GM18498 (cell line): ENCODE measurements at regions not wholly inside any gene's neighbourhood (a gene's known extent, or its start where the extent isn't known, plus 50 kb on each side); places are given as distances from the start of the nearest gene placed in this dataset.
"Not testable (repeated sequence)": the region's sequence is repeated elsewhere in the genome, so short reads cannot be mapped to it uniquely, and the experiment has no call there.

Experiments used
- ATAC-seq: cut with Tn5 transposase; IDR thresholded peaks from one replicate; pipeline ENCODE4 v1.9.1; 2021; ENCODE audit warnings: mild to moderate bottlenecking, moderate library complexity; ENCODE audit not compliant: unreplicated experiment

DNA sequence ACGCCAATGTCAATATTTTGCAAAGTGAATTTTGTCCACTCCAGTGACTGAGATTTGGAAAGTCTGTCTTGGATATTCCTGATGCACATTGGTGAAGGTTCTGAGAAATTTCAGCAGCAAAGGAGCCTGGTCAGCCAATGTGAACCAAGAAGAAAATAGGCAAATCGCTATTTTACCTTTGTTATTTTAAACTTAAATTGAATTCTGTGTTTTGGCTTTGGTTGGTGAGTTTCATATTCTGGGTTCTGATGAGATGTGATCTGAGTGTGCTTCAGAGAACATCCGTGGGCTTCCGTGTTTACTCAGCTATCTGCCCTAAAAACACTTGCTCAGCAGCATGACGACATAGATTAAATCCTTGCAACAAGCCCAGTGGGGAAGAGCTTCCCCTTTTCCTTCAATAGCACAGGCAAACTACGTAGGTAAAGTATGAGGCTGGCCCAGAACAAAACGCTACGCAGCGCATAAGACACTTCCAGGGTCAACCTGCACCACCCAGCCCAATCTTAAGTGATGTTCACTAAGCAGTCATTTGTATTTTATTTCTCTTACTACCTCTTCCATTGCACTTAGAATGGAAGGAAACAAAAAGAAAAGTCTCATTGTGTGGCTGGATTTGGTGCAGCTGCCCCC, 176.4 kb upstream of the KAZN start:
- ATAC-seq, result no peak

DNA sequence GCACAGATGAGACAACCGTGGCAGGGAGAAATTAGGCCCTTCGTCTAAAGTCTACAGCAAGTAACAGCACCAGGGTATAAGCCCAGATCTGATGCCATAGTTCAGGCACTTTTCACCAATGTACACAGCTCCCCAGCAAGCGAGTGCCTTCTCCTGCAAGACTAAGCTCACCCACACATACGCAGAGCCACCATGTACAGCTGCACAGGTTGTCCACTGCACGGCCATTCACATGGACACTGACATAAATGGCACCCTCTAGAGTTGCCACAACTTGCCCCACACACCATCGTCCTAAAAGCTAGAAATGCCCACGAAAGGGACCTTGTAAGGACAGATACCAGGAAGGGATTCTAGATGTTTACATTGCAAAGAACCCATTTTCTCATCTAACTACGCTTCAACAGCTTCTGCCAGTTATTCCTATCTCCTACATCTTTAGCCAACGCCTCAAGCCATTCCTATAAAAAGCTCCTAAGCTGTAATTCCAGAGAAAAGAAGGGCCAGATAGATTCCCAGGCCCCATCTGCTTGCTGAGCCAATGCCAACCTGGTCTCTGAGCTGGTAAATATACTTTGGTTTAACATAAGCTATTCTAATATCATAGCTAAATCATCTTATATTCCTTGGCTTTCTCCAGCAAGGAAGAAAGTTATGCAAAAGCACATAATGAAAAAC, 174.0 kb upstream of the KAZN start:
- ATAC-seq, result no peak

DNA sequence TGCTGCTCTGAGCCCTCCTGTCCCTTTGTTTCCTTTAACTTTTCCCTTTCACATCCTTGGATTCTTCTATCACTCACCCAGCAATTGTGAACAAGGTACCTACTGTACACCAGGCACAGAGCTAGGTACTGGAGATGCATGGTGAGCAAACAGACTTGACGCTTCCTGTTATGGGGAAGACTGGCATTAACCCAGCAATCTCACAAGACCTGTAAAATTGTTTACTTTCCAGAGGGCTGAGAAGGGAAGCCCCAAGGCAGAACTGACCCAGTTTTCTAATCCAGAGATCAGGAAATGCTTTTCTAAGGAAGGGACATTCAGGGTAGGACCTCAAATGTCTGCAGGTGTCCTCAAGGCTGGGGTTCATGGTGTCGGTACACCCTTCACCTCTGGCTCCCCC, 171.6 kb upstream of the KAZN start:
- ATAC-seq, result no peak

DNA sequence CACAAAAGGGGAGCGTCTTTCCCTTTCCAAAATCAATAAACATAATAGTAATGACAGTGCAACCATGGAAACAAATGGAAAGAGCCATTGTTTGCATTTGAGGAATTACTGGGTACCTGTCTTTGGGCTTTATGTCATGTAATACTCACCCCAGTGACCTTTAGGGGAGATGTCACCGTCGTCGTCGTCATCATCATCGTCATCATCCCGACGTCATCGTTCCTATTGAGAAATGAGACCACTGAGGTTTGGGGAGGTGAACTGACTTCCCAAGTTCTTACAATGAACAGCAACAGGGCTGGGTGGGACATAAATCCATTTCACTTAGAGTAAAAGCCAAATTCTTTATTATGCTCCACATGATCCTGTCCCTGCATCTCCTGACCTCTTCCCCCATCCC, 168.9 kb upstream of the KAZN start:
- no peak for ATAC-seq

DNA sequence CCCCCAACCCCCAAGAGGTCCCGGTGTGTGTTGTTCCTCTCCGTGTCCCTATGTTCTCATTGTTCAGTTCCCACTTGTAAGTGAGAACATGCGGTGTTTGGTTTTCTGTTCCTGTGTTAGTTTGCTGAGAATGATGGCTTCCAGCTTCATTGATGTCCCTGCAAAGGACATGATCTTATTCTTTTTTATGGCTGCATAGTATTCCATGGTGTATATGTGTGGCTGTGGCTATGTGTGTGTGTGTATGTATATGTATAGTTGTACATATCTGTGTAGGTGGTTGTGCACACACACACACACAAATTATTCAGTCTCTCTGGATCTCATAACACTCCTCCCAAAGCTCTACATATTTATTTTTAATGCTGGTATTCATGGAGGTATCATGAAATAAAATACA, 165.8 kb upstream of the KAZN start:
- ATAC-seq, result not testable (repeated sequence)

DNA sequence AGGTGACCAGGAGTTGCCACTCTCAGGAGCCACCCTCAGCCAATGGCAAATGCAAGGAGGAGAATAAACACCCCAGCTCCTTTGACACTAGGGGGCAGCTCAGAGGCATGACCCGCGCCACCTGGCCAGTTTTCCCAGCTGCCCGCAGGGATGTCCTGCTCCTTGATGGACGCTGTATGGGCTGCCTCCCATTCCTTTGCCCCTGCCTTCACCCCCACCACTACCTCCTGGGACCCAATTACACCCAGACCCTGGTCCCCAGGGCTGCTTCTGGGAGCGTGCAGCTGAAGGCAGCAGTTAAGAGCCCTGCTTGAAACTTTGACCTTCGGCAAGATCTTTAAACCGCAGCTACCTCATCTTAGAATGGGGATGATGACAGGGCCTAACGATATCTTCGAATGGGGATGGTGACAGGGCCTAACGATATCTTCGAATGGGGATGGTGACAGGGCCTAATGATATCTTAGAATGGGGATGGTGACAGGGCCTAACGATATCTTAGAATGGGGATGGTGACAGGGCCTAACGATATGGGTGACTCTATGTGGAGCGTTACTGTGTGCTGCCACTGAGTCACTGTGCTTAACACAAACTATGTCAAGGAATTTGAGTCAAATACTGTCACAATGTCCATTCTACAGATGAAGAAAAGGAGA, 163.0 kb upstream of the KAZN start:
- no peak for ATAC-seq

DNA sequence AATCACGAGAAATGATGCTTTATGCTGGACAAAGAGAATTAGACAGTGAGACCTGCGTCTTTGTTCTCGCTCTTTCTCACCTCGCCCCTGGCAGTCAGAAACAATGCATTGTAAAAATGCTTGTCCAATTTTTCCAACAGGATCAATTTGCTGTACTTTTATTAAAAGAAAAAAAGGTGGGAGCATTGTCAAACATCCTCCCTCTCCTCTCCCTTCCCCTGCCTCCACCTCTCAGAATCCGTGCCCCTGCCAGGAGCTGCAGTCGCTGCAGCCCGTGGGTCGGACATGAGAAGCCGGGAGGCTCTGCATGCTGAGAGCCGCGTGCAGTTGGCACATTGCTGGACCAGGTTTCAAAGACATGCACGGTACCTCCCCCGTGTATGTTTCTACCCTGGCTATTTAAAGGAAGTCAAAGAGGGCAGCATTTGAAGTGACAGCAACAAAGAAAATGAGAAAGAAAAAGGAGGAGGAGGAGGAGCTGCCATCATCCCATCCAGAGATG, 161.0 kb upstream of the KAZN start:
- ATAC-seq, result no peak

DNA sequence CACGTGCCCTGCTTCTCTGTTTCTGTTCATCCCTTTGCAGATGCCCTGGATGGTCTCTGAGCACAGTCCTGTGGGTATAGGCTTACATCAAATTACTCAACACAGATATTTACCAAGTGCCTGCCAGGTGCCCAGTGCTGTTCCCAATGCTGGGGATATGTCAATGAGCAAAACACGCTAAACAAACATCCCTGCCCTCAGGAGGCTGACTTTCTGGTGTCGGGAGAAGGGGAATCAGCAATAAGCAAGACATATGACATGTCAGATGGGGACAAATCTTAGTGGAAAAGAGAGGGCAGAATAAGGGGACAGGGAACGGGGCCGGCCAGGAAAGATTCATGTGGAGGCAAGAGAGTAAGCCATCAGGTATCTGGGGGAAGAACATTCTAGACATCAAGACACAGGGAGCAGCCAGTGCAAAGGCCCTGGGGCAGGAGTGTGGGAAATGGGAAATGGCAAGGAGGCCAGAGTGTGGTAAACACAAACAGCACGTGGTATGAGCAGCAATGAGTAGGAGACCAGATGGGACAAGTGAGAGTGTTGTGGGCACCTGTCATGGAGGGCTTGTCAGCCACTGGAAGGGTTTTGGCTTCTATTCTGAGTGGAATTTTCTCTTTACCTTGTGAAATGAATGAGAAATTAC, 160.2 kb upstream of the KAZN start:
- ATAC-seq, result no peak

DNA sequence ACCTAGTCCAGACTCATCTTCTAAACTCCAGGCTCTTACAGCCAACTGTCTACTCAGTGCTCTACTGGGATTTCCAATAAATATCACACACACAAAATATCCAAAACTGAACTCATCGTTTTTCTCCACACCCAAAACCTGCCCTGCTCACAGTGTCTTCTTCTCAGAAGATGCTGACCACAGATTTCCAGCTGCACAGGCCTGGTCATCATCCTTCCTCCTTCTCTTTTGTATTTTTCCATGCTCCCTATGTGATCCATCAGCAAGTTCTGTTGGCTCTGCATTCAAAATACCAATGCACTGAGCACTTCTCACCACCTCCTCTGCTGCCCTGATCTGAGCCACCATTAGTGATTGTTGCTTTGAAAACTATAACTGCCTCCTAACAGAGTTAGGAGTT, 159.5 kb upstream of the KAZN start:
- ATAC-seq, result no peak

DNA sequence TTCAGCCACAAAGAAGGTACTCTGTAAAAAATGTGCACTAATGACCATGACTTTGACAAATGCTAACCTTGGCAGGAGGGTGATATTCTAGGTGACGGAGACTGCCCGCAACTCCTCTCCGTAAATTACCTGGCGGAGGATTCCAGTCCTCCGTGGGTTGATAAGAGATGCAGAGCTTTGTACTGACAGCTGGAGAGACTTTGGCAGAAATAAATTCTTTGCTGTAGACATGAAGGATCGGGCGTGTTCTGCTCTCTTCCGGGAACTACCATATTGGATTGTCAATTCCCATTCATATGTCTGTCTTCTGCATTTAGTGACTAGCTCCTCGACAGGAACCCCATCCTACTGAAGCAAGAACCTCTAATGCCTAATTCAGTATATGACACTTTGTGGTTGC, 158.3 kb upstream of the KAZN start:
- no peak for ATAC-seq

DNA sequence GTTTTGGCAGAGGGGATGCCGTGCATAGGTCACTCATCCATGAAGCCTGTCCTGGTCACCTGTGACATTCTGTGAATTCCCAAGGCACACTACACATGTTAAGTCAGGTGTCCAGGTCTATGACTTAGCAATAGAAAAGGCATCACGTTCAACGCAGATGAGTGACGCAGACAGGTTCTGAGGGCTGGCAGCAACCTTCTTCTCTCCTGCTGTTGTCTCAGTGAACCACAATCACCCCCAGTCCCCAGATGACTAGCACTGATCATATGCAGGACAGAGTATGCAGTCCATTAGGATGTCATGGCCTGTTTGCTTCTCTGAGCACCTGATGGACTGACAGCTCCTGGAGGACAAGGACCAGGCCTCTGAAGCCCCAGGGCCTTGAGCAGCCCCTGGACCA, 157.8 kb upstream of the KAZN start:
- ATAC-seq, result no peak

DNA sequence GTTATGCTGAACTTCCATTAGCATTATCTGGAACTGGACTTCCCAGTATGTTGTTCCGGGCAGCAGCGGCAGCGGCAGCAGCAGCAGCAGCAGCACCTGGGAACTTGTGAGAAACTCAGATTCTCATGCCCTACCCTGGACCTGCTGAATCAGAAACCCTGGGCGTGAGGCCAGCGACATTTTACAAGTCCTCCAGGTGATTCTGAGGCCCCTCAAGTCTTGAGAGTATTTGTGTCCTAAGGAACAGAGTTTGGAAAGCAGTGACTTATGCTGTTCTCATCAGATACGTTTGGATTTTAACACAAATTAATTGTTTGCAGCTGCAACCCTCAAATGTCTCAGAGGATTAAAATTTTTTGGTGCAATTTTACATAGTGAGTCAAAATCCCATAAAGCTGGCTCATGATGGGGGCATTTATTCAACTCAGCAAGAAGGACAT, 157.2 kb upstream of the KAZN start:
- no peak for ATAC-seq

DNA sequence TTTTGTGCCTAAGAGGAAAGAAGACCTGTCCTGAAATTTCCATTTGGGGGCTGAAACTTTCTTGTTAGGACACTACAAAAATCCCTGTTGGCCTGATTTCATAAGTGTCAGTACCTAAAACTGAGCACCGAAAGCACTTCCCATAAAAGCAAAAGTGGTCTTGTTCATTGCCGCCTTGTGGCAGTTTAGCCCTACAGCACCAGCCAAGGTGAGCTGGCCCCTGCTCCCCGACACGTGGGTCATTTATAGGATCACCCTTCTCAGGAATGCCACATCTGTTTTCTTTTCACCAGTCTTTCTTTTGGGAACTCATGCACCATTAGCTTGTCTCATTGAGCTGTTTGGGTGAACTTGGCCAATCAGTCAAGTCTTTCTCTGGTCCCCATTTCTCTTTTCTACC, 155.8 kb upstream of the KAZN start:
- no peak for ATAC-seq

DNA sequence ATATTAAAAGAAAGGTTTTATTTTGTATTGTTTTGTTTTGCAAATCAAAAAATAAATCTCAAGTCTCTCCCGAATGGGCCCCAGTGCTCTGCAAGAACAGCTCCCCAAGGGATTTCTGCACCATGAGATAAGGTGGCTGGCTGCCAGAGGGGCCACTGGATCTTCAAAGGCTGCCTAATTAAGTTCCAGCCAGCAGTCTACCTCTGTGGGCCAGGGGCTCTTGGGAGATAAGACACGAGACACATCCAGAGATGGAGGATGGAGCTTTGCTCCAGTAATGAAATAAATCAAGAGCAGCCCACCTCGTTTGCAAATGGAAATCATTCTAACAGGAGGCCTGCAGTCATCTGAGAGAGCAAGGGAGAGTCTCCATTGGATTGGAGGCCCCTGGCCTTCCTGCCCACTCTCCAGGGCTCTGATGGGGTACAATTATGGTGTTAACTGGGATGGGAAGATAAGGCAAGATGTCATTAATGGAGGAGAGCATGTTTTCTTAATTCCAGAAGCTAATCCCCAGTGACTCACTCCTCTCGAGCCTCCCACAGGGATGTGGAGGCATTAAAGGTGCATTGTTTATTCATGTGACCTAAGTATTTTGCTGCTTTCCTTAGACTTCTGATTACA, 155.2 kb upstream of the KAZN start:
- ATAC-seq, result no peak

DNA sequence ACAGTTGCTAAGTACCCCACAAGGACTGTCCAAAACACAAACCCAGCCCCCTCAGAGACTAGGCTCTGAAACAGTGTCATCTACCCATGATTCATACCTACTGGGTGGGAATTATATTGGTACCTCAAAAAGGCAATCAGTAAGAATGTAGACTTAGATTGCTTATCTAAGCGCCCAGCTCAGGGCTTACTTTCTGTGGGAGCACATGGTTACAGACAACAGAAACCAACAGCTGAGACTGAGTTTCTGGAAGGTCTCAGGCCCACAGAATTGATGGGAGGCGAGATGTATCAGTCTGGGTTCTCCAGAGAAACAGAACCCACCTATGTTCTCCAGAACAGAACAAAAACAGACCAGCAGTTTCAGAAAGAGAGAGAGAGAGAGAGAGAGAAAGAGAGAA, 147.3 kb upstream of the KAZN start:
- ATAC-seq, result no peak

DNA sequence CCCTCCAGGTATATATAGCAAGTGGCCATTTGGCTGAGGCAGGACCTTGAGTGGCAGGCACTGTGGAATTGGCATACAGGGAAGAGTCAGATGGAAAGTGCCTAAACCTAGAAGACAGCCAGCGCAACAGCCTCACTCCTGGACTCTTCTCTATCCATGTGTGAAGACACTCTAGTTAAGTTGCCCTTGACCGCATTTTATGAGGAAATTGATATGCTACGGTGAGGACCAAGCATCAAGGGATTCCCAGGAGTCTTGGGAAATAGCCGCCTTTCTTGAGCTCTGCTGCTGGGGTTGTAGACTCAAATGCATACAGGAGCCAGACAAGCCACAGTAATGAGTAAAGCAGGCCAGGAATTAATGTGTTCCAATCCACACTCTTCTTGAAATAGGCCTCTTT, 145.9 kb upstream of the KAZN start:
- ATAC-seq, result no peak

DNA sequence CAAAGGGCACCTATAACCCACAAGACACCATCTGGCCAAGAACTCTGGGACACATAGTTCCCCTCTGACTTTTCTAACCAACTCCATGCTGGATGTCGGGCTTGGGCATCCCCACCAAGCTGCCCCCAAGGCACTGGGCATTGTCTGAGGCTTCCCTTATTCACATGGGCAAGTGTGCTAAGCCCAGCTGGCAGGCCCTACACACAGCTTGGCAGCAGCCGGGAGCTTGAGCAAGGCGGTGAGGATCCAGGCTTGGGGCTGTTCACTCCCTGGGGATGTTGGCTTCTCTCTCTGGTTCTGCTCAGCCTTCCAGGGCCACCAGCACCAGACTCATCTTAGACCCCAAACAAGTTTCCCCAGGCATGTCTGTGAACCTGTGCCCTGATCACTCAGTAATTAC, 138.3 kb upstream of the KAZN start:
- ATAC-seq, result no peak

DNA sequence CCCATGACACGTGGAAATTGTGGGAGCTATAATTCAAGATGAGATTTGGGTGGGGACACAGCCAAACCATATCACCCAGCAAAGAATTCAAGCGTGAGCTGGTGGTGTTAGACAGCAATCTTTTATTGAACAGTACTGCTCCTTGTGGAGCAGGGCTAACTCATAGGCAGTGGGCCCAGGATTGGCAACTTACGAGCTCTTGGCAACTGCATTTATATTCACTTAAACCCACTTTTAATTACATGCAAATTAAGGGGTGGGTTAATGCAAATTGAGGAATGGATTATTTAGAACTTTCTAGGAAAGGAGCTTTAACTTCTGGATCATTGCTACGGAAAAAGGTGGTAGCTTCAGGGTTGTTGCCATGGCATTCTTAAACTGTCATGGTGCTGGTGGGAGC, 135.6 kb upstream of the KAZN start:
- no peak for ATAC-seq

DNA sequence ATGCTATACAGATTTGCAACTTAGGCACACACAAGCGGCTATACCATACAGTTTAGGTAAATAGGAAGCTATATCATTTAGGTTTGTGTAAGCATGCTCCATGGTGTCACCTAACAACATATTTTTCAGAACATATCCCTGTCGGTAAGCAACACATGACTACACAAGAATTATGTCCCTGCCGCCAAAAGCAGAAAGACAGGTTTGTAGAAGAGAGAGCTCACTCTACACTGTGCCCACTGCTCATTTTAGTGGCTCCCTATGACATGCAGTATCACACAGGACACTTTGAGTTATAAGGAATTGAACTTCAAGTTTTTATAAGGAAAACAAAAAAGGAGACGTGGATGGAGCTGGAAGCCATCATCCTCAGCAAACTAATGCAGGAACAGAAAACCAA, 132.5 kb upstream of the KAZN start:
- ATAC-seq, result no peak

DNA sequence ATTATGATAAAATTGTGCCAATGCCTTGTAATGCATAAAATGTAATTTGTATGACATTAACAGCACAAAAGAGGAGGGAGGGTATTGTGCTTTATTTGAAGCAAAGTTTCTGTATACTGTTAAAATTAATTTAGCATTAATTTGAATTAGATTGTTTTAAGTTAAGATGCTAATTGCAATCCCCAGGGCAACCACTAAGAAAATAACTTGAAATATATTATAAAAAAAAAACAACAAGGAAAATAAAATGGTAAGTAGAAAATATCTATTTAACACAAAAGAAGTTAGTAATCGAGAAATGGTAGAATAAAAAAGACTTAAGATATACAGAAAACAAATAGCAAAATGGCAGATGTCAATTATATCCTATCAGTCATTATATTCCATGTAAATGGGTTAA, 131.4 kb upstream of the KAZN start:
- no peak for ATAC-seq

DNA sequence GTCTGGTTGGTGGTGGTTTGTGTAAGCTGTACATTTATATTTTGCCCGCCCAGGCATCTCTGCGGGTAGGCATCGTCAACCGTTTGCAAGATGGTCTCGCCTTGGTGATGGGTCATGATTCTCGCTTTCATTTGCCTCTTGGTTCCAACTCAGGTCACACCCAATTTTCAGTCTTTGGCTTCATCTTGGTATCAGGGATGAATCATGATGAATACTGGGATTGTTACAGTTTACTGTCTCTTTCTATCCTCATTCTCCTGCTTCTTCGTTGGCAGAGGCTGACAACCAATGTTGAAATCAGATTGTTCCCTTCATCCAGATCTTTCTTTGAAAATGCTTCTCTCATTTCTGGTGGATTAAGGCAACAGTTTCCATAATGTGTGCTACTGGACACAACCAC, 129.7 kb upstream of the KAZN start:
- no peak for ATAC-seq
